DMS153 (cell line): ENCODE measurements at regions not wholly inside any gene's neighbourhood (a gene's known extent, or its start where the extent isn't known, plus 50 kb on each side); places are given as distances from the start of the nearest gene placed in this dataset.
"Not testable (repeated sequence)": the region's sequence is repeated elsewhere in the genome, so short reads cannot be mapped to it uniquely, and the experiment has no call there.

Source experiments
- DNase-seq: peaks from one replicate; lab custom pipeline; 2025; lab: John Stamatoyannopoulos, UW

DNA sequence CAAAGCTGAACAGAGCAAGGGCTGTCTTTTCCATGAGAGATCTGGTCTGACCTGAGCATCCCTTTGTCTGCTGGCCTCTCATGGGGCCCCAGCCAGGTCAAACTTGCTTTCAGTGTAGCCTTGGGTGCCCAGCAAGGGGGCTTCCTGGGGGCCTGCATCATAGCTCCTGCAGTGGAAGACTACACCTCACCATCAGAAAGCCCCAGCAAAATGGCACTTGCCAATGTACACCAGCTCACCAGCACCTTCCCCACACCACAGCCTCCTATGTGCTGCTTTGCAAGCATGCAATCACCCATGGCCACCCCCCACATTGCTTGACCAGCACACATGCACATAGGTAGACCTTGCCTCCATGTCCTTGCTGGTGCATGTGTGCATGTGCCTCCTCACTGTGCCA lies 1478.1 kb downstream of the FSTL5 start:
- no peak for DNase-seq

DNA sequence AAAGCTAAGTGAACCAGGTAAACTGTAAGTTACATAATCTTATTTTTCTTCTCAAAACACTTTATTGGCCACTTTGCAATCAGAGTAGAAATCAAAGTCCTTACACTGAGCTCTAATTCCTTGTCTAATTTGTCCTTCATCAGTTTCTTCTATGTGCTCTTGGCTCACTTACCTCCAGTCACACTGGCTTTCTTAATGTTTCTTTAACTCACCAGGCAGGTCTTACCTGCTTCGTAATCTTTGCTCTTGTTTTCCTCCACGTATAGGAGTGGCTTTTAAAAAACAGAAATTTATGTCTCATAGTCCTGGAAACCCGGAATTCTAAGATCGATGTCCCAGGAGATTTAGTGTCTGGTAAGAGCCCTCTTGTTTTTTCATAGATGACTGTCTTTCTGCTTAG lies 1462.1 kb downstream of the FSTL5 start:
- DNase-seq, result no peak

DNA sequence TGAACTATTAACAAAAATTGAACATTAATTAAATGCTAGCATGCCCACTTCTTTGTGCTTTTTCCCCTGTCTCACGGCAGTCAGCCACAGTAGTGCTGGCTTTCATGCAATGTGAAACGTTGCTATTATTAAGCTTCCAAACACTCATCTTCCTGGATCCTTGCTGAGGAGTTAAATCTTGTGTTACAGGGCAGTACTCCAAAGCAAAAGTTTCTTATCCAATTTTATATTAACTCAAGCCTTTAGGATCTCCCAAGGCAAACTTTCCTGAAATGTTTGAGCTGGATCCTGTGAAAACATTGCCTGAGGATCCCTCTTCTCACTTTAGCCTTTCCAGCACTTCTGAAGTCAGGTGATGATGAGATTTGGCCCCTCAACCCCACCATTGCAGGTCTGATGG lies 1454.8 kb downstream of the FSTL5 start:
- no peak for DNase-seq

DNA sequence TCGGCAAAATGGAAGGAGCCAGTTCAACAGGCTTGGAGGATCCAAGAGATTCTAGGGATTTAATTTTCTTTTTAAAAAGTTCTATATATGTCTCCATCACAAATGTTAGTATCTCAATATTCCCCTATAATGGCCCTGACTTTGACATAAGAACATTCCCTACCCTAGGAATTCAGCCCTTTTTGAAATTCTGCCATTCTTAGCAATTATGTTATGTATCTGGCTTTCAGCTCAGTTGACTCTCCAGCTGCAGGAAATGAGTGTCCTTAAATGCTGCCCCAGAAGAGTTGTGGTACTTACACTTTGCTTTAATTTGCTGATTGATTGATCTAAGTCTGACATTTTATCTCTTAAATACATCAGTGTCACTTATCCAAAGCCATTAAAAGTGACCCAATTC lies 1454.3 kb downstream of the FSTL5 start:
- no peak for DNase-seq

DNA sequence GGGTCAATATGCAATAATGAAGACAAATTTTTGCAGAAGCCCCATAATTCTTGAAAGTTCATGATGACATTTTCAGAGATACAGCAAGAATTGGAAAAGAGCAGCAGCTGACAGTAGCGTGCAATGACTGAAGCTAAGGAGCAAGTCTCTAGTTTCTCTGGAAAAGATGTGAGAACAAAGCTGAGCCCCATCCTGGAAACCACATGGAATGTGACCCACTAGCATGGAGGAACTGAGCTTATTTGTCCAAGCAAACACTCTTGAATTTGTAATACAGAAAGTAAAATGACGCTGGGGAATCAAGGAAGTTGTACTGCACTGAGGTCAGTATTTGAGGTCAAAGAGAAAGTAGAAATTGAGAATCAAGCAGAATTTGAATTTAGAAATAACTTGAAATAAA lies 1447.2 kb downstream of the FSTL5 start:
- DNase-seq, result no peak

DNA sequence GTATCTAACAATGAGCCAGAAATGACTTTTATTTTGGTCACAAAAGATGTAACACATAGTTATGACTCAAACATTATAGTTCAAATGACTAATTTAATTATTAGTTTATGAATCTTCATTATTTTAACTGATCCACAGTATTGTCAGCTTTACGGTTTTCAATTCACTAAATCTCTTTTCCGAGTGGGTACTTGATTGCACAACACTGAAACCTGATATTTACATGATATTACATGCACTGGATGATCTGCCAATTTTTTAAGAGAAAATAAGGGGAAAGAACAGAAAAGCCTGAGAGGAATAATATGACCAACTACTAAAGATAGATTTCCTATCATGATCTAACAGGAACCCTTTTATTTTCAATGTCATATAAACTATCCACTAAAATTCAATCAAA lies 1446.0 kb downstream of the FSTL5 start:
- DNase-seq, result no peak

DNA sequence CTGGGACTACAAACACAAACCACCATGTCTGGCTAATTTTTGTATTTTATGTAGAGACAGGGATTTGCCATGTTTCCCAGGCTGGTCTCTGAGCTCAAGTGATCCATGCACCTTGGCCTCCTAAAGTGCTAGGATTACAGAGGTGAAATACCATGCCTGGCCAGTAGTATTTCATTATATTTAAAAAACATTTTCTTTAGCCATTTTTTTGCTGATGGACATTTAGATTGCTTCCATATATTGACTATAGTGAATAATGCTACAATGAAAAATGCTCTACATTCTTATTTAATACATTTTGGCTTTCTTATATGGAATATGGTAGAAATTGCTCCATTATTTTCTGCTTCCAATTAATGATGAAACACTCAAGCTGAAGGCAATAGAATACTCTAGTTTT lies 1439.7 kb downstream of the FSTL5 start:
- no peak for DNase-seq

DNA sequence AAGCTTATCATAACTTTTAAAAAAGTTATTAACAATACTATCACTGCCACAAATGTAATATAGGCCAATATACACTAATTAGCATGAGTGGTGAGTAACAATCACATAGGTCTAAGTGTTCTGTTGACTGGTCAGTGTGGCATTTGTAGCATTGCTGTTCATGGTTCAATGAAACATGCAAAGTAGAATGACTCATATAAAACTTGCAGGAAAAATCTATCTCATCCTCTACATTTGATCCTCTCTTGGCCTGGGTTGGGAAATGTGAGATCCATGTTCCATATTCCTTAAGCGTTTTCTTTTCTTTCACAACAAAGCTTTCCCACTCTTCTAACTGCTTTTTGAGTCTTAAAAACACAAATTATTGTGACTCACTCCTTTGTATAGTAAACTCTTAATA lies 1418.7 kb downstream of the FSTL5 start:
- DNase-seq, result no peak

DNA sequence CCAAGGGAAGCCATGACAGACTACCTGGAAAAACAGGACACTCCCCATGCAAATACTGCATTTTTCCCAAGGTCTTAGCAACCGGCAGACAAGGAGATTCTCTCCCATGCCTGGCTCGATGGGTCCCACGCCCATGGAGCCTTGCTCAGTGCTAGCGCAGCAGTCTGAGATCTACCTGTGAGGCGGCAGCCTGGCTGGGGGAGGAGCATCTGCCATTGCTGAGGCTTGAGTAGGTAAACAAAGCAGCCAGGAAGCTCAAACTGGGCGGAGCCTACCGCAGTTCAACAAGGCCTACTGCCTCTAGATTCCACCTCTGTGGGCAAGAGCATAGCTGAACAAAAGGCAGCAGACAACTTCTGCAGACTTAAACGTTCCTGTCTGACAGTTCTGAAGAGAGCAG lies 1417.2 kb downstream of the FSTL5 start:
- not testable (repeated sequence) for DNase-seq

DNA sequence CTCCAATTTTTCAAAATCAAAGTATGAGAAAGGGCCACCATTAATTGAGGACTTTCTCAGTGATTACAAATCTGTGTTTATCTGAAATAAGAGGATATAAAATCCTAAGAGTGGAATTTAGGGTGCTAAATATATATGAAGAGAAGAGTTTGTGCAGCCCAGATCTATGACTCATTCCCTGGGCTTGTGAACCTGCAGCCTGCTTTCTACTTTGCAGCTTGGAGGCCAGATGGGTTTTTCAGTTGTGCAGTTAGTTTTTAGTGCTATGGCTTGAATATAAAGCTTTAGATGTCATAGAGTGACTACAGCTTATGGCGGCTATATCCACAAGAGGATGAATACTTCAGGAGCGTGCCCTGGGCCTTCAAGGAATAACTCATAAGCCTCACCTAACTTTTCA lies 1391.1 kb downstream of the FSTL5 start:
- no peak for DNase-seq

DNA sequence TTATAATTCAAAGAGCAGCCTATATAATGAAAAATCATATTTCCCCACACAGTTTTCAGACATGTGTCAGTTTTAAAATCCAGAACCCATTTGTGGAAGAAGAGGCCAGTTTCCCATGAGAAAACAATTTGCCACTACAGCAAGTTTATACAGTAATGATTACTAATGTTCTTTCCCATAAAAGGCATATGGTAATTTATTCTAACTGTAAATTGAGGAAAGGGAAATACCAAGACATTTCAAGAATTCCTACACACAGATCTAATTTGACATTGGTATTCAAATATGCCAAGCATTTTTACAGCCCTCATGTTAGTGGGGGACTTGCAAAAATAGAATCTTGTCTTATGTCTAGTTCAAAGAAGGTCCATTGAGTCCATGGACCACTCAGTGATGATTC lies 1368.6 kb downstream of the FSTL5 start:
- no peak for DNase-seq

DNA sequence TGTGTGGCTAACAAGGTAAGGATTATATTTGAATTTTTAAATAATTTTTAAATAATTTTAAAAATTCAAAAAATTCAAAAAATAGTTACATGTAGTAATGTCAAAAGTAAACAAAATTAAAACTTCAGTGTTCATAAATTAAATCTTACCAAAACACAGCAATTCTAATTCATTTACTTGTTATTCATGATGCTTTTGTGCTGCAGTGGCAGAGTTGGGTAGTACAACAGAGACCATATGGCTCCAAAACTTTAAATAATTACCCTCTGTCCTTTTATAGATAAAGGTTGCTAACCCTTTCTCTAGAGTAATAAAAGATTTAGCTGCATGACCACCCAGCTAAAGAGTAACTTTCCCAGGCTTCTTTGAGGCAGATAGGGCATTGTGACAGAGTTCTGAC lies 1355.6 kb downstream of the FSTL5 start:
- no peak for DNase-seq

DNA sequence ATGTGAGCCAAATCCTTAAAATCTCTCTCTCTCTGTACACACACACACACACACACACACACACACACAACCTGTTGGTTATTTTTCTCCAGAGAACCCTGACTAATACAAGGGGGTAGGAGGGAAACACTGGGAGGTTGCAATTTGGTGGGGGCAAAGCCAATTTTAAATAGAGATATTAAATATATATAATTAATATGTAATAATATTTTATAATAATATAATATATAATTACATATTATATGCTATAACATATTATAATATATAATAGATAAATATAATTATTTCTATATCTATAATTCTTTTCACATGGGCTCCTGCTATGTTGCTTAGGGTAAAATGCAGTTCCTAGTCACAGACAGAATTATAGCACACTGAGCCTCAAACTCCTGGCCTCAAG lies 1354.2 kb downstream of the FSTL5 start:
- no peak for DNase-seq

DNA sequence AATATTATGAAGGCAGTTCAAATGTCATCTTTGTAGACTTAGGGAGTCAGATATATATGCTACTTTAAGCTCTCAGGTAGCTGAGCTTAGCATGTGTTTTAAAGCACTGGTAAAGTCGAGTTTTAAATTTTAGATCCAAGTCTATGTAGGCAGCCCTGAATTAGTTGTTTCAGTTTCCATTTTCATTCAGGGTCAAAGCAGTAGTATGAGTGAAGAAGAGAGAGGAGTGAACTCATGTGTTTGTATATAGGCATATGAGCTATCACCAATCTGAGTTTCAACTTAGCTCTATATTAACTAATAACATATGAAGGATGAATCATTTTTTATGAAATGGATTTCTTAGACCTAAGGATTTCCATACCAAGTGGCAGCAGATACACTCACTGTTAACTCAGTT lies 1353.4 kb downstream of the FSTL5 start:
- DNase-seq, result no peak

DNA sequence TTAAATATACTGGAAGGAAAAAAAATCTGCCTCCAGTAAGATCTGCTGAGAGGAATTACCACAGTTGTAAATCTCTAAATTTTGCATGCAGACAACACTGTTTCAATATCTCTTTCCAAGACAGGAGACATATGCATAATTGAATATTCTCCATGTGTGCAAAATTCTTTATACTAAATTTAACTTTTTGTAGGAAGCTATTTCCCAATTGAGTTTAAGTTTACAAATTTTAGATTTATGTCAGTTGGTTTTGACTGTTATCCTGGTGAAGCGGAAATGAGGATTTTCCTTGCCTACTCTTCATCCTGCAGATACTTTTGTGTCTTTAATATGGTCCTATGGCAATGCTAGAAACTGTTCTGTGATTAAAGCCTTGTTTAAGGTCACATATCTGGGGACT lies 1352.9 kb downstream of the FSTL5 start:
- DNase-seq, result no peak

DNA sequence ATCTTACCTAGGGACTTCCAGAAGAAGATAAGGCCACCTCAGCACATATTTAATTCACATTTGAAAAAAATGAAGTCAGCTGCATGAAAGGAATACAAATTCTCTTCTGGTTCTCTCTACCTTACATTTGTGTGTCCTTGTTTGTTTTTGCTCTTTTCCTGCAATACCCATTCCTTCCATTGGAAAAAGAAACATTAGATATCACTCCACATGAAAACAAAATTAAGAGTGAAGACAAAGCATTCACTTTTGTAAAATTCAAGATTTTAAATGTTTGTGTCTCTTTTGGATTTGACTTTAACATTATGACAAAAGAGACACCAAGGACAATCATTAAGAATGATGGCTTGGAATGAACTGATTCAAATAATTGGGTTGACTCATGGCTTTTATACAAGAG lies 1351.8 kb downstream of the FSTL5 start:
- DNase-seq, result no peak

DNA sequence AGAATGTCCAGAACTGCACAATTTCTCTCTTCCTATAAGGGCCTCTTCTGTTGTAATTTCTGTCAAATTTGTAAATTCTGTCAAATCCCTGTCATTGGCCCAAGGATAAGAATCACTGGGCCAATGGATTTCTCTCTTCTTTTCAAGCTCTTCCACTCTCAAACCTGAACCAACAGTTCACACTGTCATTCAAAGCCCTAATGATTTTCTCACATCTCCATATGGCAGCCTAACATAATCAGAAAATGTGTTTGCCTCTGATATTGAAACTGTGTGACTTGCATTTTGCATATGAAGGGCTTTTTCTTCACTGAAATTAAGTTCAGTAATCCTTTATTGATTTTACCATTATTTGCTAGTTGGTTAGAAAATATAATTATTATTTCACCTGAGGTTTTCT lies 1349.1 kb downstream of the FSTL5 start:
- DNase-seq, result no peak

DNA sequence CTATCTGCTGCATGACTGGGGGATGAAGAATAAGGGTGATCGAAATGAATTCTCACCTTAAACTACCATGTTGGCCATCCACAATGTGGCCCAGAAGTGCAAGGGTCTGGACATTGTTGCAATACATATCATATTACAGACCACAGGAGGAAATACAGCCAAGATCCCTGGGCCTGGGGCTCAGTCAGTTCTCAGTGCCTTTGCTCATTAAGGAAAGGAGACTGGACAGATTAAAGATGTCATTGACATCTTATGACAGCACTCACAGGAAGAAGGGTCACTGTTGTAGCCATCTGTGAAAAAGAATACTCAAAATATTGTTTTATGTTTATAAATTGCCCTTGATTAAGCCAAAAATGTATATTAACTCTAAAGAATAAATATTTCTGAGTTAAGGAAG lies 1345.2 kb downstream of the FSTL5 start:
- no peak for DNase-seq

DNA sequence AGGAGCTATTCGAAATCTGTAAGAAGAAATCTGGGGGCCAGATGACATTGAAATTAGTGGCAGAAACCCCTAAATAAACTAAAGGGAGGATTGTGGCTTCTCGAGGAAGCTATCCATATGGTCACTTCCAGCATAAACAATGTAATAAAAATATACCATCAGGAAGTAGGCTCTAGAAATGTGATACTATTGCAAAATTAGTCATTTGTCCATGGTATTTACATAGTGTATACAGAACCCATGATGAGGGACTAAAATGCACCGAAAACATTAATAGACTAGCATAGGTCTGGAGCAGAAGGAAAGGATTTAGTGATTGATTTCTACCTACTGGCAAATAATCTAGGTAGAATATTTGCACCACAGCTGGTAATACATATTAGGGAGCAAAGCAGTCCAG lies 1344.0 kb downstream of the FSTL5 start:
- DNase-seq, result no peak

DNA sequence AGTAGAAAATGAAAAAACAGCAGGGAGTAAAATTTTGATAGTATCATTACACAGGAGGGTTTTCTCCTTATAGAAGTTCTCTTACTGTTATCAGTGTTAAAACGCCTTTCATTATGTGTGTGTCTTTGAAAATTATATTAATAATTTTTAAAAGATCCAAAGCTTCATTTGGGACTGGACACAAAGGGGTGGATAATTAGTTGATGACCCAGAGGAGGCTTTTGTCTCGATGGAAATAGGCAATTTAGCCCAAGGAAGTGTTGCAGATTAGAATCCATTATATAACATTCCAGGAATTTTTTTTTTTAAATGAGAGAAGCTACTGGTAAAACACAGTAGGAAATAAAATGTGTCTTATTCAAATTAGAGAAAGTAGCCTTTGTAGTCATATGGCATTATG lies 1339.3 kb downstream of the FSTL5 start:
- no peak for DNase-seq

DNA sequence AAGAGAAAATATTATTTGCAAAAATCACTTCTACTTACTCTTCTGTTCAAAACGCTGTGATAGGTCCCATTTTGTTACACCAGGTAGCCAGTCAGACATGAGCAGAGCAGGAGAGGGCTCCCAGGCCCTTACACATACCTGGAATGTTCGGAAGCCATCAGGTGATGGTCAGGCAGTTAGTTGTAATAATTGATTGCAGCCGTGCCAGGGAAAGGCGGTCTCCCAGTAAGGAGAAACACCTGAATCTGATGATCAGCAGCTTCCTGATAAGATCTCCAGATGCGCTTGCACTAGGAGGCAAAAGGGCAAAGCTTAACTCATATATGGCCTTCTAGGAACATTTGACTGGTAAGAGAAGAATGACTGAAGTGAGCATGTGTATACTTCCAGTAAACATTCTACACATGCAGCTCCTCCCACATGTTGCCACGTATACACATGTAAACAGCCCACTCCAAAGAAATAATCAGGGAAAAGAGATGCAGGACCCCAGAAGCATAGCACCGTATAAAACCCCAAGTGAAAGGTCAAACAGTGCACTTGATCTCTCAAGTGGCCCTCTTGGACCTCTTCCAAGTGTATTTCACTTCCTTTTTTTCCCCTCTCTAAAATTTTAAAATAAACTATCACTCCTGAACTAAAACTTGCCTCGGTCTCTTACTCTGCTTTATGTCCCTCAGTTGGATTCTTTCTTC lies 1338.0 kb downstream of the FSTL5 start:
- no peak for DNase-seq

DNA sequence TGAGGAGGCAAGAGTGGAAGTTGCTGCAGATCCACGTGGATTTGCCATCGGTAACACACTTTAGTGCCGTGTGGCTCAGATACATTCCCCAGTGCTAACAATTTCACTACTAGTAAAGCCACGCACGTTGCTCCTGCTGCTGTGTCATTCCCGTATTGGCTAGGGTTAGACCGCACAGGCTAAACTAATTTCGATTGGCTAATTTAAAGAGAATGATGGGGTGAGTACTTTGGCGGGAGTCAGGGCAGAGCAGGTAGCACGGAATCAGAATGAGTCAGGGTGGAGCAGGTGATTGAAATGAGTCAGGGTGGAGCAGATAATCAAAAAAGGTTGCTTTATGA lies 1337.5 kb downstream of the FSTL5 start:
- peak; percentile 70 for DNase-seq

DNA sequence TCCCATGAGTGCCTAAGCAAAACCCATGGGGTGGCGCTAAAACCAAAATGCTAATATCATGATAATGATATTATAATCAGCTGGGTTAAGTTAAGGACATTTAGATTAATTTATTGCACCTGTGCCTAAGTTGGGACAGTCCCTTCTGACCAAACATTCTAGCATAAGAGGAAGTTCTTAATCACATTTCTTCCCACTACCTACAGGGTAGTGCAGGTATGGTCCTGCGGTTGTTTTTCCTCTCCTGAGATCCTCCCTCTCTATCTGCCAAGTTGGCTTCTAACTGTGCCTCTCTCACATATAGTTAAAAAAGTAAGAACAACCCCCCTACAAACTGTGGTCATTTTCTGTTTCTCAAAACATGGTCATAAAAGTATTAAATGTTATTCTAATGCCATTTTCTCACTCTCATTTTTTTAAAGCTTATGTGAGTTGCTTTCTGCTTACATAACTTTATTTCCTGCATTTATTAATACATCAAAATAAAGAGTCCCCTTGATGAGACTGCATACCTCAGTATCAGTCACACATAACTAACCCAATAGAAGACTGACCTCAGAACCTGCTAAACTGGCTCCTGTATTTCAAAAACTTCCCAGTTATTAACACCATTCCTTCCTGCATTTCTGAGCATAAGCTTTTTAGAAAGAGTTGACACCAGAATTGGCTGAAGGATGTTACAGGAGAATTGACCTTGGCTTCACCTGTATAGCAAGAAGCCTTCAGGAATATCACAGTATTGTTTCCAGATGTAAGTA lies 1332.5 kb downstream of the FSTL5 start:
- no peak for DNase-seq

DNA sequence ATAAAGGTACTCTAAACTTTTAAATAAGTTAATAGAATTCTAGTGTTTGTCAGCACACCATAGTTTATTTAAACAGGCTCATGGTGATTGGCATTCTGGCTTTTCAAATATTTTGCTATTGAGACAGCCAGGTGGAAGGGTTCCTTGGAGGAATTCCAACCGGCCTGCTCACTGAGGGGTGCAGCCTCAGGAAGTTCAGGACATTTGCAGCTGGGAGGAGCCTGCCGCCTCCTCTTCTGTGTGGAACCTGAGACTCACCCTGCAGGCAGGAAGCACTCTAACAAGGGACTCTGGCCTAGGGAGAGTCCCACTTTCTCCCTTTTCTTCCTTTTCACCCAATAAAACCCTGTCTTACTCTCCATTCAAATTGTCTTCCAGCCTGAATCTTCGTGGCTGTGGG lies 1328.0 kb downstream of the FSTL5 start:
- DNase-seq, result peak; percentile 7
